GM12875 (cell line): ENCODE measurements at regions not wholly inside any gene's neighbourhood (a gene's known extent, or its start where the extent isn't known, plus 50 kb on each side); places are given as distances from the start of the nearest gene placed in this dataset.

Experiments
- H3K4me3 ChIP-seq: one replicate; pipeline ENCODE4 v1.5.1; 2011; ENCODE audit warnings: low read depth, low read length, control low read depth
- TF ChIP-seq, protein P1 (sequence below): IDR thresholded peaks from 2 replicates; pipeline ENCODE4 v1.5.1; 2011; ENCODE audit warnings: low read depth, mild to moderate bottlenecking, control low read depth, inconsistent platforms, low read length, moderate library complexity, borderline replicate concordance; ENCODE audit not compliant: insufficient read depth

DNA sequence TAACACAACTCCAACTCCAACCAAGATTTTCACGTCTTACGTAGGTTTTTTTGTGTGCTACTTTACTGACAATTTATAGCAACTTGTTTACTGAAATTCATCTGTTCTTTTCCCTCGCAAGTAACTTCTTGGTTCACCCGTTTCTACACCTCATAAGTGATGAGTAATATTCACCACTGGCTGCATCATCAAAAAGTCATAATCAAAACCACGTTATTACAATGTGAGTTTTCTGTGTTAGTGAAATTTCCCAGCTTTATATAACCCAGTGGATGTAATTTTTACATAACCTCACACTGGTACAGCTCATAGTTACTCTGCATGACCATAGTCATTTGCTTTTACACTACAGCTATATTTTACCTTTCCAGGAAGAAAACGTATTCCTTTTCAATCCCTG is 401.1 kb upstream of the LYPLAL1 start:
- TF ChIP-seq, protein P1, sequence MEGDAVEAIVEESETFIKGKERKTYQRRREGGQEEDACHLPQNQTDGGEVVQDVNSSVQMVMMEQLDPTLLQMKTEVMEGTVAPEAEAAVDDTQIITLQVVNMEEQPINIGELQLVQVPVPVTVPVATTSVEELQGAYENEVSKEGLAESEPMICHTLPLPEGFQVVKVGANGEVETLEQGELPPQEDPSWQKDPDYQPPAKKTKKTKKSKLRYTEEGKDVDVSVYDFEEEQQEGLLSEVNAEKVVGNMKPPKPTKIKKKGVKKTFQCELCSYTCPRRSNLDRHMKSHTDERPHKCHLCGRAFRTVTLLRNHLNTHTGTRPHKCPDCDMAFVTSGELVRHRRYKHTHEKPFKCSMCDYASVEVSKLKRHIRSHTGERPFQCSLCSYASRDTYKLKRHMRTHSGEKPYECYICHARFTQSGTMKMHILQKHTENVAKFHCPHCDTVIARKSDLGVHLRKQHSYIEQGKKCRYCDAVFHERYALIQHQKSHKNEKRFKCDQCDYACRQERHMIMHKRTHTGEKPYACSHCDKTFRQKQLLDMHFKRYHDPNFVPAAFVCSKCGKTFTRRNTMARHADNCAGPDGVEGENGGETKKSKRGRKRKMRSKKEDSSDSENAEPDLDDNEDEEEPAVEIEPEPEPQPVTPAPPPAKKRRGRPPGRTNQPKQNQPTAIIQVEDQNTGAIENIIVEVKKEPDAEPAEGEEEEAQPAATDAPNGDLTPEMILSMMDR, result no peak
- no peak overlapping the region for H3K4me3 ChIP-seq

DNA sequence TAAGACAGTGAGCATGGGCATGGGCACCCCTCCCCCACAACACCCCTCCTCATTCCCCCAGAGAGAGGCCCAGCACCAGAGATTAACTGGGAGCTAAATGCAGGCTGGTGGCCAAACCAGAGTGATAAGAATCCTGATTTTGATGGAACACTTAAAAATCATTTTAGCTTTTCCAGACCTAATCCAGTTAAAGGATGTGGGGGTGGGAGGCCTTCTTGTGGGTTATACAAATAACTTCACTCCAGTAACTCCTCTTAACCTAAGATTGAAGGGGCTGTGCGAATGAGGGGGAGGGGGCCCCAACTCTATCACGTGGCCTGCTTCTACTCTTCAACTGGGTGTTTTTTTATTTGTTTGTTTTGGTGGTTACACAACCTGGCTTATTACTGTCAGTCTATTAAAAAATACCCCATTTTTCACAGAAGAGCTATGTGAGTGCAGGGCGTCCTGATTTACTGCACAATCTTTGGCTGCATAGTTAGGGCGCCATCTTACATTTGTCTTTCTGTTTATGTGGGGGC is 398.1 kb upstream of the LYPLAL1 start:
- H3K4me3 ChIP-seq, result no peak overlapping the region
- TF ChIP-seq, protein P1, result no peak

DNA sequence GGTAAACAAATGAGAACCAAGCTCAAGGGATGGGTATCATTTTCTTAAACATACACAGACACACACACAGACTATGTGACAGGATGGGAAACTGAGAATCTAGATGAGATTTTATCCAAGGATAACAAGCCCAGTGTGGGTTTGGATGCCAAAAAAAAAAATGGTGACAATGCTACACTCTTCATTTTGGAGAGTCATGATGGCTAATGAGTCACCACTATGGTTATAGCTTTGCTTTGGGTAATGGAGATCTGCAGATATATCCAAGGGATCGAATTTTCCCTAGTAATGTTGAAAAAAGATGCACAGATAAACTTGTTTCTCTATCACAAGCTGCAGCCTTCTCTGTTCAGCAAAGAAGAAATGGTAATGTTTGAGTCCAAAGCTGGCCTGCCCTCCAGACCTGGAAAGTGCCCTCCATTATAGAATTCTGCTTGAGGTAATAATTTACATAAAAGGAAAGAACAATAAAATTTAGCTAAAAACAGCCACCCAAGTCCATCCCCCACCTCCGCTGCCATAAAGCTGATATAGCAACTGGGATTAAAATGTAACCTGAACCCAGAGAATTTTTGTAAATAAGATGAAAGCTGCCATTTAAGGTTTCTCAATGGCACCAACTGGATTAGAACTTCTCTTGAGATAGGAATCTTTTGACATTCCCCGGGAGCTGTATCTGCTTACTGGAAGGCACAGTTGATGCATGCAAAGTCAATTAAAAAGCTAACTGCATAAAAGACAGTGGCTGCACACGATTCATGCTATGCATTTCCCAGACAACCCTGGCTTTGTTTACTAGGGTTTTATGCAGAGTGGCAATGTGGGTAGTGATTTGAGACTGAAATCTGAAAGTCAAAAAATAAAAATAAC is 395.2 kb upstream of the LYPLAL1 start:
- TF ChIP-seq, protein P1, result no peak

DNA sequence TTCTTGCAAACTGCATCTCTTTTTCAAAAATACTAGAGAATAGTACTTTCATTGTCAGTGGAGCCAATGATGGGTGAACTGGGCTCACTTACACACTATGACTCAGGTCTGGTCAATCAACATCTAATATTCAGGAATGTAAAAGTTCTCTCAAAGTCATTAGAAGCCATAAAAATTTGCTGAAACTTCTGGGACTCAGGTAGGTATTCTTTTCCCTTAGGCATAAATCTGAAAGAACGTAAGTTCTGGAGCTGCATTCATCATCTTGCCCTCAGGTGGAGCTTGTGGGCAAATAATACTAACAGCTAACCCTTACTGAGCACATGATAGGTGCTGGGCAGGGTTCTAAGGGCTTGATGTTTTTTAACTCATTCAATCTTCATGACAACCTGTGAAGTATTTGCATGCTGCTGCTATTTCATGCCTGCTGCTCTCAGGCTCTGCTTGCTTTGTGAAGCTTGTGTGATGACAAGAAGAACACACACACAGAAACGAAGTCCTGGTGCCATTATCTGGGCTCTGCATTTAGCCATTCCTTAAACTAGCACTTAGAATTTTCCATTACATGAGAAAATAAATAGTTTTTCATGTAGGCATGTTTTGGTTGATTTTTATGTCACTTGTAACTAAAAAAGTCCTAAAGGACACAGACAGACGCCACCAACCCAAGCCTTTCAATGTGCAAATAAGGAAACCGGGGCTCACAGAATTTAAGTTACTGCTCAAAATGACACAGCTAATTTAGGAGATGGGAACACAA is 394.2 kb upstream of the LYPLAL1 start:
- H3K4me3 ChIP-seq, result no peak overlapping the region
- TF ChIP-seq, protein P1, result no peak

More for the DNA sequence above, 395.2 kb upstream of the LYPLAL1 start:
- H3K4me3 ChIP-seq, result no peak overlapping the region

DNA sequence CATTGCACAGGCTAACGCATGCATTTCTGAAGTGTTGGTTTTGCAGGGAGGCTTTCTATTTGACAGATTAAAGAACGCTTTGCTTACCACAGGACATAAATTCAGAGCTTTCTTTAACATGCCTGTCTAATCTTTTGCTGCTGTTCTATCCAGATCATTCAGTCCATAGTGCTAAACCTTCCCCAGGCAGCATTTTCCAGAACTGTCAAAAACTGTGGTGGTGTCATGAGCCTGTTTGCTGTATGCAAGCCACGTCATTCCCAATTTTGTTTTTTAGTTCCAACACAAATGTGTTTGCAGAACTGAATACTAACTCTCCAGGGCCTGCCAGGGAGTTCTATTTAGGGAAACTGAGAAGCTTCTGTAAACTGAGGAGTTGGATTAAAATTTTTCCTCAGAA is 390.5 kb upstream of the LYPLAL1 start:
- TF ChIP-seq, protein P1, result no peak
- no peak overlapping the region for H3K4me3 ChIP-seq

DNA sequence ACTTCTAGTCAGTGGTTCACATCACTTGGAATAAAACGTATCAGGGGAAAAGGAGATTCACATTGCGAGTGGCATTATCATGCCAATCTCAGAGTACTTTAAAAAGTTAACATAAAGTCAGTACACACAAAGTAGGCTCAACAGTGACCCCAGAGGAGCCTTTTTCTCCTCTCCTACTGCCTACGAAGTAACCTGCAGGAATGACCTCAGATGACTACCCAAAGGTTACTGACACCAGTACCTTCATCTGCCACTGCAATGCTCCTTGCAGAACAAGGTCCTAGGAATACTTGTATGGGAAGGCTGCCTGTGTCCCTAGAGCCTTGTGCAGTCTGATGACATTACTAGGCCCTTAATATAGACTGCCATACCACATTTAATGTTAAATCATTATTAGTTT is 389.8 kb upstream of the LYPLAL1 start:
- no peak overlapping the region for H3K4me3 ChIP-seq
- TF ChIP-seq, protein P1, result no peak
